Type B pancreatic cell (in vitro differentiated cells): ENCODE measurements at regions not wholly inside any gene's neighbourhood (a gene's known extent, or its start where the extent isn't known, plus 50 kb on each side); places are given as distances from the start of the nearest gene placed in this dataset.
"Not testable (repeated sequence)": the region's sequence is repeated elsewhere in the genome, so short reads cannot be mapped to it uniquely, and the experiment has no call there.

Source experiments
- DNase-seq: peaks from one replicate; pipeline ENCODE4 v3.0.0; 2021; ENCODE audit warnings: mixed read lengths; ENCODE audit not compliant: unreplicated experiment; ENCODE audit errors: extremely low spot score
- H3K27ac Mint-ChIP-seq: 2 replicates; pipeline ENCODE4 v1.8.0; 2021; ENCODE audit warnings: mild to moderate bottlenecking, mixed read lengths
- H3K27me3 Mint-ChIP-seq: 2 replicates; pipeline ENCODE4 v1.8.0; 2021; ENCODE audit warnings: mixed read lengths
- H3K36me3 Mint-ChIP-seq: 2 replicates; pipeline ENCODE4 v1.8.0; 2021; ENCODE audit warnings: mixed read lengths
- H3K4me1 Mint-ChIP-seq: one replicate; pipeline ENCODE4 v1.8.0; 2021; ENCODE audit warnings: mixed read lengths; ENCODE audit not compliant: unreplicated experiment
- H3K4me3 Mint-ChIP-seq: 2 replicates; pipeline ENCODE4 v1.8.0; 2021; ENCODE audit warnings: mild to moderate bottlenecking, mixed read lengths
- H3K9me3 Mint-ChIP-seq: 2 replicates; pipeline ENCODE4 v1.8.0; 2021; ENCODE audit warnings: mixed read lengths
- CTCF ChIP-seq: fragments of 200-600 bp; sonication (generic); conservative IDR thresholded peaks from 2 replicates; pipeline ENCODE4 v1.5.0; 2021; ENCODE audit warnings: antibody characterized with exemption, mild to moderate bottlenecking

DNA sequence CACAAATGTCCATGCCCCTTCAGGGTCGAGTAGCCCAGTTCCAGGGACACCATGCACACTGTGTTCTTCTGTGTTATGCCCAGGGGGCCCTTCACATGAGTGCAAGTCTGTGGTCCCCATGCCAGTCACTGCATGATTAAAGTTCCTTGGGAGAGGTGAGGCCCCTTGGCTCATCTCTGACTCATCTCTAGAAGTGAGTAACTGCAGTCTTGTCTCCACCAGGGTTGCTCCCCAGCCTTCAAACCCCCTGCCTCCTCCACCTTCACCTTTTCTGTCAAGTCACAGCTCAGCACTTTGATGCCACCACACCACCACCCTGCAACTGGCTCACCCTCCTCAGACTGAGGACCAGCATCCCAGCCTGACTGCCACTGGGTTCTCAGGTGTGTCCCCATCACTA is 161.7 kb downstream of the UNC5CL start:
- no peak for TF ChIP-seq CTCF
- no peak for DNase-seq
- H3K27ac Mint-ChIP-seq = no peak overlapping the region
- peaks cover 8% of the 10 kb centered on the region for H3K36me3 Mint-ChIP-seq
- peaks cover 38% of the 10 kb centered on the region for H3K4me1 Mint-ChIP-seq
- no peaks in the 10 kb centered on the region for H3K9me3 Mint-ChIP-seq
- H3K4me3 Mint-ChIP-seq = no peak overlapping the region
- peaks cover 26% of the 10 kb centered on the region for H3K27me3 Mint-ChIP-seq

DNA sequence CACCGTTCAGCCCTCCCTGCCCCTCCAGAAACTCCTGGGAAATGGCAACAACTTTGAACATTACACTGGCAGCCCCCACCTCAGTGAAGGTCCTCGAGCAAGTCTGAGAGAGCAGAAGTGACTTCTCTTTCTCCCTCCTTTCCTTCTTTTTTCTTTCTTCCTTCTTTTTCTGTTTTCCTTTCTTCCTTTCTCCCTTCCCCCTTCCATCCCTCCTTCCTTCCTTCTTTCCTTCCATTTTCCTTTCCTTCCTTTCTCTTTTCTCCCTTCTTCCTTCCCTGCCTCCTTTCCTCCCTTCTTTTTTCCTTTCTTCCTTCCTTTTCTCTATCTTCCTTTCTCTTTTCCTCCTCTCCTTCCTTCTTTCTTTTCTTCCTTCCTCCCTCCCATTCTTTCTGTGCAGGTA is 162.7 kb downstream of the UNC5CL start:
- TF ChIP-seq CTCF = no peak
- Mint-ChIP-seq H3K27ac (no peak overlapping the region), H3K4me3 (no peak overlapping the region), H3K4me1 (peaks cover 39% of the 10 kb centered on the region), H3K36me3 (peaks cover 8% of the 10 kb centered on the region), H3K9me3 (no peaks in the 10 kb centered on the region), H3K27me3 (peaks cover 34% of the 10 kb centered on the region)
- no peak for DNase-seq

- H3K9me3 Mint-ChIP-seq = no peaks in the 10 kb centered on the region
- H3K27me3 Mint-ChIP-seq = peaks cover 37% of the 10 kb centered on the region
- H3K27ac Mint-ChIP-seq = no peak overlapping the region
- peaks cover 8% of the 10 kb centered on the region for H3K36me3 Mint-ChIP-seq
- TF ChIP-seq CTCF = peak; percentile 22
- no peak overlapping the region for H3K4me3 Mint-ChIP-seq
- DNase-seq = no peak
- H3K4me1 Mint-ChIP-seq = peaks cover 38% of the 10 kb centered on the region
These were observed 164.5 kb downstream of the UNC5CL start for GRCh38 chr6:40874495-40874894.

DNA sequence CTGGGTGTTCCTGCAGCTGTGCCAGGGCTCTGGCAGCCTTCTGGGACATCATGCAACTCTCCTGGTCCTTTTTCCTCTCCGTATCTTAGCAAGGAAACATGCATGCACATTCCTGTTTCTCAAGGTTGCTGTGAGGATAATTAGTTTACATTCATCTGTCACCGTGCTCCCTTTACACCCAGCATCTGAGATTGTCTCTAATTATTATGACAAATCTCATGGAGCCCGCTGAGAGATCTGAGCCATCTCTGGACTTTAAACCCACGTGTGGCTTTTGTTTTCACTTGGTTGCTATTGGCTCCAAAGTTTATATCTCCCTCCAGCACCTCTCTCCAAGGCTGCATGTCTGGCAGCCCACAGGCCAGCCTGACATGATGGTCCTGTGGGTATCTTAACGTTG is 167.6 kb downstream of the UNC5CL start:
- Mint-ChIP-seq H3K9me3 (no peaks in the 10 kb centered on the region), H3K27me3 (peaks cover 34% of the 10 kb centered on the region)

GRCh38 chr6:40868089-40868865 is 170.7 kb downstream of the UNC5CL start:
- Mint-ChIP-seq H3K4me1 (peaks cover 20% of the 10 kb centered on the region), H3K27ac (peak overlapping the region; percentile 73), H3K4me3 (peak overlapping the region; percentile 16), H3K27me3 (peaks cover 20% of the 10 kb centered on the region)
- H3K9me3 Mint-ChIP-seq, H3K36me3 Mint-ChIP-seq, DNase-seq: not testable (repeated sequence)

More for the DNA sequence above, 167.6 kb downstream of the UNC5CL start:
- no peak overlapping the region for H3K27ac Mint-ChIP-seq
- peaks cover 33% of the 10 kb centered on the region for H3K4me1 Mint-ChIP-seq
- no peaks in the 10 kb centered on the region for H3K36me3 Mint-ChIP-seq
- TF ChIP-seq CTCF = no peak
- DNase-seq = no peak
- H3K4me3 Mint-ChIP-seq = no peak overlapping the region

DNA sequence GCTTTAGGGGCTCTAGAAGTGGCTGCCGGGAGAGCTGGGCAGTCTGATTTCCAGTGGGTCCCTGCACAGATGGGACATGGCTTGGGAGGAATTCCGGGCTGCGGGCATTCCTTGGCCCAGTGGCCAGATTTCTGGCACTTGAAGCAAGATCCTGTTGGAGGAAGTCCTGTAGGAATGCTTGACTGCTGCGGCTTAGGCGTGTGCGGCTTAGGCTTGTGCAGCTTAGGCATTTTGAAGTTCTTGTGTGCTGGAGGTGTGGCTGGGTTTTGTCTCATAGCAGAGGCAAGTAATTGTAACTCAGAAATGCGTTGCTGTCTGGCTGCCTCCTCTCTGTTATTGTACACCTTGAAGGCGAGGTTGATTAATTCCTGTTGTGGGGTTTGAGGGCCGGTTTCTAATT is 171.5 kb downstream of the UNC5CL start:
- peaks cover 19% of the 10 kb centered on the region for H3K4me1 Mint-ChIP-seq
- H3K27ac Mint-ChIP-seq = peak overlapping the region; percentile 73

GRCh38 chr6:40865259-40865658 is 173.8 kb downstream of the UNC5CL start:
- H3K36me3 Mint-ChIP-seq, H3K9me3 Mint-ChIP-seq, H3K27ac Mint-ChIP-seq, H3K4me3 Mint-ChIP-seq, H3K27me3 Mint-ChIP-seq, DNase-seq, H3K4me1 Mint-ChIP-seq: not testable (repeated sequence)

More for the DNA sequence above, 171.5 kb downstream of the UNC5CL start:
- DNase-seq, H3K9me3 Mint-ChIP-seq, H3K36me3 Mint-ChIP-seq: not testable (repeated sequence)
- Mint-ChIP-seq H3K4me3 (peak overlapping the region; percentile 16), H3K27me3 (peaks cover 18% of the 10 kb centered on the region)
